HT-29 (cell line): ENCODE measurements at regions not wholly inside any gene's neighbourhood (a gene's known extent, or its start where the extent isn't known, plus 50 kb on each side); places are given as distances from the start of the nearest gene placed in this dataset.
A peak's percentile ranks its signal among the peaks of the same experiment; 100 is the strongest.

ENCODE experiments used
- DNase-seq: peaks from one replicate; pipeline ENCODE4 v3.0.0-alpha.2; 2015; ENCODE audit warnings: low spot score

DNA sequence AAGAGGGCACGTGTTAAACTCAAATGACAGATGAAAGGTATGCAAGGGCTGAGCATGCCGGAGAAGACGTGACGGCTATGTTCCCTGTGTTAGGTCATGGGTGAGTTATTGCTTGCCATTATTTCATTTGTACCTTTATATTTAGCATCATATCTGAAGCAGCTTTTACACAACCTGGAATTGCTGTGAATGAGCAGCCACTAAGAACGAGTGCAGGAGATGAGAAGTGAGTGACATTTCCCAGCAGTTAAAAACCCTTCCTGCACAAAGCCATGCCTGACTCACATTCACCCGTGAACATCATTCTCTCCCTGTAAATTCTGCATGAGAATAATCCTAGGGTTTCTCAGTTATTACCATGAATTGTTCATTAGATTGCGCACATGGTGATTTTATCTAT is 433.2 kb upstream of the ZFP42 start:
- no peak for DNase-seq

DNA sequence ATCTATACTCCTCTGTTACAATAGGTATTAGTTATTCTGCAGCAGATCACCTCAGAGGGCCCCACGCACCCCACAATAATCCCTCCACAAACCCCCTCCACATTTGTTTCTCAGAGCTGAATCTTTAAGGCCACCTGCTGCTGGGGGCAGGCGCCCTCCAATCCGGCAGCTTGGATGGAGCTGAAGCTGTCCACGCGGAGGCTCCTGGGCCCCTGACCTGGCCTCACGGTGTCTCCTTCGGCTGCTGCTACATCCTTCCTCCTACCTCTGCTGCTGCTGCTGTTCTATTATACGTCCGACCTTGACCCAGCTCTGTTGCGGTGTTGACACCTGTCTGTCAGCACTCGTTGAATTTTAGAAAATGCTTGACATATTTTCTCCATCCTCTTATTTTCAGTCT is 430.2 kb upstream of the ZFP42 start:
- DNase-seq: no peak

DNA sequence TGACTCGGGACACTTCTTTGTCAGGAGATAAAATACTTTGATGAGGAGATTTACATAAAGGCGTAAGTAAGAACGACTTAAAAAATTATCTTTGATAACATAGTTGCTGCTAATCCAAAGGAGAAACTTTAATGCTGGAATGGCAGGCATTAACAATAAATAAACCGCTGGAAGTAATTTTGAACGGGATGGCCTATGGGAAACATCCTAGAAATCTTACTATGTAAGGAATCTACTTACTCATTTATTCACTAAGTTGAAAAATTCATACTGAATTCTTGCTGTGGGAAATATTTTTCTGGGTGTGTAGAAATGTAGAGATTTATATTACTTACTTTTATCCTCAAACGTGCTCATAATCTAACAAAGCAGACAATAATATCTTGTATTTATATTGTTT is 425.7 kb upstream of the ZFP42 start:
- DNase-seq: no peak

DNA sequence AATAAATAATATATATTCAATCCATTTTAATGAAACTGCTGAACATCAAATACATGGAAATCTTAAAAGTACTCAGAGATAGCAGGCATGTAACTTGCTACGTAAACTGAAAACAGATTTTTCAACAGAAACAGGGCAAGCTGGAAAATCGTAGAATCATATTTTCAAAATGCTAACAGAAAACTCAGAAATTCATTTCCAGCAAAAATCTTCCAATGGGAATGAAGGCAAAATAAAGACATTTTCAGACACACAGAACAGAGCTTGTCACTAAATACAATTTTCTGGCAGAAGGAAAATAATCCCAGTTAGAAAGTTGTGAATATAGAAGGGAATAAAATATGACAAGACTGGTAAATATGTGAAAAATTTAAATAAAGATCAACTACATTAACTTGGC is 419.9 kb upstream of the ZFP42 start:
- DNase-seq: no peak

DNA sequence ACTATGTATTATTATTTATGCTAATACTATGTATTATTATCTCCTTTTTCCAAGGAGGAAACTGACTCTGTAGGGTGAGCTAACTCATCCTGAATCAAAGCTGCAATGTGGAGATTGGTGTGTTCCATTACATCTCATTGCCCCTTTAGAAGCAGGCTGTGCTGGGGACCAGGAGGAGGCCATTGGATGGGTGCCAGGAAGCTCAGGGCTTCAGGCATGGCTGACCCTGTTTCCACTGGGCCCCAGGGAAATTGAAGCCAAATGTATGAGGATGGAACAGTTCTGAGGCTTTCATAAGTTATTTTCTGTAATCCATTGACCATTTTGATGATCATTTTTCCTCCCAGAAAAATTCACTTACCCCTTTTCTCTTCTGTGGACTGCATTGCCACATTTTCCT is 418.8 kb upstream of the ZFP42 start:
- DNase-seq: no peak

DNA sequence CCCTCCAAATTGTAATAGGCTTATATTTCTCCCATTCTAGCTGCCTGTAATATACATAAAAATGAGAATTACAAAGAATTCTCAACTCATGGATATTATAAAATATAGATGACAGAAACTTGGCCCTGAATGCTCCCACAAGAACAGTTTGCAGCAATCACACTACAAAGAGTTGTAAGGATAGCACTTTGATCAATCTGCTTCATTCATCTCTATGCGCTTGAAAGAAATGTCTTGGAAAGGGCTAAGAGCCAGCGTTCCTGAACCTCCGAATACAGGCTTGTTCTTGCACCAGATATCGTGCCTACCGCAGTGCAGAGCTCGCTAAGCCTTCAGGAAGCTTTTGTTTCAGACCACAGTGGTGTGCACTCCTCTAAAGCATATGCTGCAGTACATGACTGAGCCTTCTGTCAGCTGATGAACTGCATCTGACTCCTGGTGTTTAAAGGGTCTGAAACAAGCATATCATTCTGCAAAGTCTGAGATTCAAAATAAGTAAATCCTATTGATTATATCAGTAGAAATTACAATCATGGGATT is 417.6 kb upstream of the ZFP42 start:
- DNase-seq: no peak

DNA sequence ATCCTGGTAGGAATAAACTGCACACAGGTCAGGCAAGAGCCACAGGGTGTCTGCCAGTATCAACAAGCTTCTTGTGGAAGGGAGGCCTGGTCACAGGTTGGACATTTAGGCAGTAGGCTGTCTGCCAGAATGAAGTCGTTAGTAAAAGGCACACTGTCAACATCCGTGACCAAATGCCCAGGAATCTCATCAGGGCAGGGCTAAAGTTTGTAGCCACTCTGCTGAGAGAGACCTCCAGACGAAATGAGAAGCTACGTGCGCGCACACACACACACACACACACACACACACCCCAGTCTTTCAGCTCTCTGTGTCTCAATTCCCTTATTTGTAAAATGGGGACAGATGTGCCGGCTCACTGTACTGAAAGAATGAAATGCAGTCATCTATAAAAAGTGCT is 408.7 kb upstream of the ZFP42 start:
- DNase-seq: no peak

DNA sequence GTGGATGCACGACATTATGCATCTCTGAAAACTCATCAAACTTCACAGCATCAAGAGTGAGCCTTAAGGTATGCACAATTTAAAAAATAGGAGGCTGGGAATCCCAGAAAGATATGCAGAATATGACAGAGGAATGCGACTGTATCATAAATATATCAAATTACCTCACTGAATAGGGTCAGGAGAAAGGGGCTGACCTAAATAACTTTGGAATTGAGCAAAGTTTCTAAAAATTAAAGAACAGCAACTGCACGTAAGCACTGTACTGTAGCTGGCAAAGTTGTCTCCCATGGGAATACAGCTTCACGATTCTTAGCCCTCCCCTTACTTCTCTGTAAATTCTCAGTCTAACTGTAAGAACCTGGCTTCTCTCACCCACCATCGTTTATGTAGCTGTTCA is 397.4 kb upstream of the ZFP42 start:
- no peak for DNase-seq

DNA sequence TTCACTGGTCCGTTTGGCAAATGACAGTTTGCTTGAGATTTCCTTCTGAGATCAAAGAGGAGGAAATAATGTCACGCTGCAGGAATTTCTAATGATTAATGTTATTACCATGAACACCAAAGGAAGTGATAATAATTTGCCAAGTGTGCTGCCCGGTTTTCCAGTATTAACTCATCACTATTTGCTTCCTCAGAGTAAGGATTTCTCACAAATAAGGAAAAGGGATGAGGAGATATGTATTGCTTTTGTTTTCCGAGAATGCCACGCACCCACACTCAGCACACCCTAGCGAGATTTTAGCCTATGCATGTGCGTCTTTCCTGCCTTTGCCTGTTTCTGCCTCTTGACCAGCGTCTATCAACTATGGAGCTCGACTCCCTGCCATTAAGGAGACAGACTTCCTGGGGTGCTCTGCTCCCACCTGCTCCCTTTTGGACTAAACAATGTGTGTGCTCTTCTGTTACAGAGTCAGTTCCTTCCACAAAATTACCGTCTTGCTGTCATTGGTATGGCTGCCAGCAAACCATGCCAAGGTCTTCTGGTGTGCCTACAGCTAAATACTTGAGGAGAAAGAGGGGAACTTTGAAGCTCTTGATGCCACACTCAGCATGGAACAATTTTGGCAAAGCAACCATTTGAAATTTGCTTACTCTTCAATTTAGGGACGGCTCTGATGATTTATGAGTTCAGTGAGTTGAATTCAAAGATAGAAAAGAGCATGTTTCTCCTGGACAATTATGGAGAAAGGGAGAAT is 393.1 kb upstream of the ZFP42 start:
- DNase-seq: no peak

DNA sequence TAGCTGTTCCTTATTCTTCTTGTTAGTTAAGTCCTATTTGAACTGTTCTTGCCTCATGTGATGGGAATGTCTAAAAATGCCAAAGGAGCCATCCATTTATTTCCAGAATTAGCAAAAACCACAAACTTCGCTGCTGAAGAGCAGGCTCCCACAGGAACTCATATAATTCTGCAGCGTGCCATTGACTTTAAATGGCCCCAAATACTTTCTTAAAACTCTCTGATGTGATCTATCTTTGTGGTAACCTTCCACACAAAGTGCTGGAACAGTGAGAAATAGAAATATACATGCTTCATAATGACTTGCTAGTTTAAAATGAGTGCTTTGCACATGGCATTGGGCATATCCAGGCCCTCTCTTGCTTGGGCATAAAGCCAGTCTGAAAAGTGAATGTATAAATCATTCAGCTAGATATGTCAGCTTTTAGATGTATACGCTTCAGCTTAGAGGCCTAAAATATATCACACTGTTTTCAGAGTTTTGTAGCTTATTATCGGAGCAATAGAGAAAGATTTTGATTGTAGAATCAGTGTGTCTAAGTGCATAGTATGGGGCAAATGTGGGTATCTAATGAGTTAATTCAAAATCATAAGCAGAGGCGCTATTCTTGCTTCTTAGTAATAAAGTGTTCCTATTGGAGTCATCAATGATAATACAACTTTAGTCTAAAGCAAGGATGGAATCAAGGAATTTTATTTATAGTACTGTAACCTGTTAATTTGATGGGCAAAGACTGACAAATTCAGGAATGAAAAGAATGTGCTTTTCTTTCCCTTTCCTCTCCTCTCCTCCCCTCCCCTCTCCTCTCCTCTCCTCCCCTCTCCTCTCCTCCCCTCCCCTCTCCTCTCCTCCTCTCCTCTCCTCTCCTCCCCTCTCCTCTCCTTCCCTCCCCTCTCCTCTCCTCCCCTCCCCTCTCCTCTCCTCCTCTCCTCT is 392.2 kb upstream of the ZFP42 start:
- no peak for DNase-seq

DNA sequence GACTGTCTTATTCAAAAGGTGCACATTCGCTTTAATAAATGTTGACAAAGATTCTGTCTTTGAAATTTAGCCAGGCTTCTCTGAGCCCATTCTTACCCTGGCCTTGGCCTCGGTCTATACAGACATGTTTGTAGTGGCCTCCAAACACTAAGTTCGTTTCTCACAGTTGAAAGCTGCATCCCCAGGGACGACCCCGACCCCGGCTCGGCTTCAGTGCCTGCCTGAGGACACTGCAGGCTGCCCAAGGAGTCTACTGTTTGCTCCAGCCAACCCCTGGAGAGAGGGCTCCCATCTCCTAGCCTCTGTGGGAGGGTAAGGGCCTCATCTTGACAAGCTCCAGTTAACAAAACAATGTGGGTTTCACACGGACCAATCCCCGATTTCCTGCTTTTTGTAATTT is 390.6 kb upstream of the ZFP42 start:
- DNase-seq: no peak

DNA sequence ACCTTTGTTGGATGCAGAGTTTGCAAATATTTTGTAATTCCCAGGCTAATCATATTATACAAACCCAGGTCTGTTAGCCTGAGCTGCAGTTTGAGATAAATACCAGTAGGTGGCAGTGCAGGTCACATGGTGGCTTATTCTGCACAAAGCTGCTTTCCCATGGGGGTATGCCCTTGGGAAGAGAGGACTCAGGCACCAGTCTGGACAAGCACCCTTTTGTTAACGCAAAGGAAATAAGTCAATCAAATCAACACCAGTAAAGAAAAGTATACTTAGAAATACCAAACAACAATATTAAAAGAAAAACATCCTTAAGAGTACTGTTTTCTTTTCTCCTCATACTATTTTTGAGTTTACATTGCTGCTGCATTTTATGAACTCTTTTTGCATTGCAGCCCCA is 389.0 kb upstream of the ZFP42 start:
- peak; percentile 56 for DNase-seq

DNA sequence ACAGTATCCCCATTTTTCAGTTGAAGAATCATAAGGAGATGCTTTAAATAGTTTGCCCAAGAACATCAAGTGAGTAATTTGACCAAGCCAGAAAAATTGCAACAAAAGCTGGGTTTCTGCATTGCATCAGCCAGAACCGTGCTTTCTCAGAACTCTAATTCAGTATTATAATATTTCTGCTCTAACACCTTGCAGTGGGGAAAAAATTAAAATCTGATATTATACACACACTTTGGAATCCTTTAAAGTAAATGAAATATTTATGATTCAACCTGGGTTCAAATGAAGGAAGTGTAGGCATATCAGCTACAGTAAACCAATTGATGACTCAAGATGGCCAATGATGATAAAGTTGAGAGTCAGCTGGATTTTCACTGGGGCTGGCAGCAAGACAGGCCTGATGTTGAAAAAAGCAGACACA is 387.6 kb upstream of the ZFP42 start:
- DNase-seq: no peak

DNA sequence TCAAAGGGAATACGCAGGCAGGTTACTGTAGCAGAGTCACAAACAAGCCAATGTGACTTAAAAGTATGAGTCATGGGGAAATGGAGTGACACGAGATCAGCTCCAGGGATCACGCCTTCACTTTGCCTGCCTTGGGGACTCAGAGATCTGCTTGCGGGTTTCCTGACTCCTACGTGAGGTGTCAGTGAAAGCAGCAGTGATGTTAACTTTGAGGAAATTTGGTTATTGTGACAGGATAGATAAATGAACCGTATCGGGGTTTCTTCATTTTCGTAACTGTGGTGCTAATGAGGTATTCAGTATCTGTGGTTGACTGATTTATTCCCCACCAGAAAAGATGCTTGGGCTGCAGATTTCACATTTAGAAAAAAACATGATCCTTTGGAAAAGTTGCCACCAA is 383.3 kb upstream of the ZFP42 start:
- DNase-seq: no peak

DNA sequence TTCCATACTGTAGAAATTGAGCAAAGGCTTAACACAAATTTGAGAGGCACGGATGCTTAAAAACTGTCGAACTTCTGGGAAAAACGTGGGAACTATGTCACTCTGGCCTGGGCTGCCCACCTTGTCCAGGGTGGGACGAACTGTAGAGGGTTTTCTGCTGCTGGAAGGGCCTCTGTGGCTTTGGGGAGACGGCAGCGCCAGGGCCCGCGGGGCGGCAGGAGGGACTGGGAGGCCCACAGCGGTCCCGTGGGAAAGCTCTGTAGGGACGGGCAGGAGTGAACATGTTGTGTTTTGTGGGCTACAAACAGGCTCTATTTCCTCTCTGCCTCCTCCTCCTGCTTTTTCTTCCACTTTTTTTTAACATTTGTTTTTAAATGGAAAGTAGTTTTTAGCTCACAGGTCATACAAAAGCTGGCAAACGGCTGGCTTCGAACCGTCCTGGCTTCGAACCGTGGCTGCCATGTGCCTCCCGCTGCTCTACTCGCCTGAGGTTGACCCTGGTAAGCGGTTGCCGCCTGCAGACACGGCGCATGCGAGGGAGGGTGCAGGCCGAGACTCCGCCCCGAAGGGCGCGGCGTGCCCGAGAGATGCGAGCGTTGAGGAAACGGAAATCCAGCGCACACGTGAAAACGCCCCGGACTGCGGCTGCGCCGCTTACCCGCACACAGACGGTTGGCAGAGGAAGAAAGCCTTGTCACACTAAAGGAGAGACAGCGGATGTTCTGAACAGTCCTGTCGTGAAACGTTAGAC is 382.3 kb upstream of the ZFP42 start:
- no peak for DNase-seq

DNA sequence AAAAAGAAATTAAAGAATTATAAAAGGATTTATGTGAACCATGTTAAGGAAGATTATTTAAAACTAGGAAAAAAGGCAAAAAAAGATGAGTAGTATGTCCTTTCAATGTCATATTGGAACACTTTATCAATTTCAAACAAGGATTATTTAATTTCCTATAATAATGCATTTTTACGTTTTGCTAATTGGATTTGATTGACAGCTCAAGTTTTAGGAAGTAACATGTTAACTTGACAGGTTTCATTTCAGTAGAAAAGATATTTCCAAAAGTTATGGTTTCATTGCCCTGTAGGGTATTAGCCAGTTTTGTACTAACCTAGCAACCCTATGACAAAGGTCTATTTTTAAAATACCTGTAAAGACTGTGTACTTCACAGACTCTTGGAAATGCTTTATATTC is 379.6 kb upstream of the ZFP42 start:
- no peak for DNase-seq

DNA sequence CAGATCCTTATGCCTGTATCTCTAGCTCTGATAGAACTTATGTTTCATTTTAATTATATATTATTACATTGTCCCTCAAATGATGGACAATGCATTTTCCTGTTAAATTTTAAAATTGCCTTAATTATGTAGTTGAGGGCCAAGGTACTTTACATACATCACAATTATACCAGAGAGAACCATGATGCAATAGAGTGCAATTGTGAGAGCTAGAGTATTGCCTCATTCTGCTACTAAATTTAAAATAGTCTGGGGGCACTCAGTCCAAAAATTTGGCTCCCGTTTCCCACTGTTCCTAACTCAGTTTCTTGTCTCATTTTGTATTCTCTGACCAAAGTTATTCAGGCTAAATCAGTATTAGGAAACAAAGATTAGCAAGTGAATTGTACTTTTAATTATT is 378.5 kb upstream of the ZFP42 start:
- no peak for DNase-seq

DNA sequence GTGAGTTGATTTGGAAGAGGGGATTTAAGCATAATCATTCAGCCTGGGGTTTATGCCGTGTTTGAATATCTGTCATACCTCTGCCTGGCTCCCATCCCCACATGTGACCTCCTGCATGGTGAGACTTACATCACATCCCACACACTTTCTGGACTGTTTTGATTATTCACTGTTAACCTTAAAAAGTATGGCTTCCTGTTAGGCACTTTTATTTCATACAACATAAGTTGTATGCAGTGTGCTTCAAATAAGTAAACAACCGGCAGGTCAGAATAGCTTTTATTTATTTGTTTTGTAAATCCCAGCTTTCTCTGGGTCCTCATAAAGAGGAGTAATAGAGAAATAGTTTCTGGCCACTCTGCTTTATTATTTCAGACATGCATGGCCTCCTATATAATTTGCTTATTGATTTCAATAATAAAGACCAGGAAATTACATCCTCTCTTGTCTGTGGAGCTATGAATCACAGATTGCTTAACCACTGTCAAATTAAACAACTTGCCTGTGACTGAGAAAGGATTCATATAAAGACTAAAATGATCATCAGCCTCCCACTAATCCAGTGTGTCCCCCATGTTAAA is 376.8 kb upstream of the ZFP42 start:
- DNase-seq: no peak

DNA sequence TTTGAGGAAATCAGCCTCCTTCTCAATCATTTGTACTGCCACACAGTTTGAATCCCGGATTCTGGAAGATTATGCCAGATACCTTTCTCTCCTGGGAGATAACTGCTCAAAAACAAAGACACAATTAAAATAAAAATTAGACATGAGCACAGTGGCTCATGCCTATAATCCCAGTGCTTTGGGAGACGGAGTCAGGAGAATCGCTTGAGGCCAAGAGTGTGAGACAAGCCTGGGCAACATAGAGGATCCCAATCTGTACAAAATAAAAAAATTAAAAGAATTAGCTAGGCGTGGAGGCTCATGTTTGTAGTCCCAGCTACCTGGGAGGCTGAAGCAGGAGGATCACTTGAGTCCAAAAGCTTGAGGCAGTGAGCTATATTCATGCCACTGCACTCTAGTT is 376.3 kb upstream of the ZFP42 start:
- DNase-seq: no peak

DNA sequence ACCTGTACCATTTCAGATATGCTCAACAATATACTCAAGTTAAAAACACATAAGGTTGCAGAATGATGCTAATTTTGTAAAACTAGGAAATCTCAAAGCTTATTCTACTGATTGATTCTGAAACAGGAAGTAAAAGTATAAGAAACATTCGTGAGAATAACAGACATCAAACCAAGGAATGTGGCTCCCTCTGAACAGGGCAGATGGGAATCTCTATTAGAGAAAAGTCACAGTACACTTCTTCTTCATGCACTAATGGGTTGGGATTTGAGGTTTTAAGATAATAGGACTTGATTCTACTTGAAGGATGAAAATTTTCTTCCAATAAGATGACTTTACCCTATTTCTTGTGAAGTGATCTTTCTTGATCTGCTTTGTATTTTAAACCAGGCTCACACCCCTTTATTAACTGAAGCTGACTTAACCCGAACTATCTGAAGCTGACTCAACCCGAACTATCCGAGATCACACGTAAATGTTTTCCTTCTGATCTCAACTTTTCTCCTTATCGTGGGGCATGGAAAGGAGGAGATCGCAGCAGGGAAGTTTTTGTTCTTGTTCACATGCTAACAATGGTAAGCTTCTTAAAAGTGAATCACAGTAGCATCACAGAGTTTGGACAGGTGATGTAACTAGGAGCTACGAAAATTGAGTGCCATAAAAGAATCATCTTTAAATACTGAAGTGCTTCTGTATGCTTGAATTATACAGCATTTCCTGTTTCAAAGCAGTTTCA is 363.1 kb upstream of the ZFP42 start:
- no peak for DNase-seq

DNA sequence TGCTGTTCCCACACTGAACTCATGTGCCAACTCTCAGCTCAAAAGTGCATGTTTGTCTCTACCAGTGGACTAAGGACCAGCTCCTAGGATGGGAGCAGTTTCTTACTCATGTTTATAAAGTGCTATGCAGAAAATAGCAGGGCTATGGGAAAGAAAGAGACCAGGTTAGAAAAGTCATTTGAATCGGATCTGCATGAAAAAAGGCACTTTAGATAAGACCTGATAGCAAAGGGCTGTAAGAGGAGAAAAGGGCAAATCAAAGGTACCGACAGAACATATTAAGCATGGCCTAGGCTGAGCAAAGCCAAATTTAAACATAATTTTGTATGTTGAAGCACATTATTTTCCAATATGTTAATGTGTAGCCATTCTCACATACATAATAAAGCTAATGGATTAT is 362.3 kb upstream of the ZFP42 start:
- DNase-seq: no peak
